SHP77 (cell line): ENCODE measurements at regions not wholly inside any gene's neighbourhood (a gene's known extent, or its start where the extent isn't known, plus 50 kb on each side); places are given as distances from the start of the nearest gene placed in this dataset.

Source experiments
- DNase-seq, 2 experiments: peaks; one replicate each; lab custom pipeline; 2025; lab: John Stamatoyannopoulos, UW

GRCh38 chr5:158162026-158162425 lies 303.1 kb upstream of the CLINT1 start:
- DNase-seq, result no peak

GRCh38 chr5:158159621-158160020 lies 300.7 kb upstream of the CLINT1 start:
- no peak for DNase-seq

GRCh38 chr5:158155811-158156505 lies 297.0 kb upstream of the CLINT1 start:
- no peak for DNase-seq

GRCh38 chr5:158155067-158155466 lies 296.1 kb upstream of the CLINT1 start:
- no peak for DNase-seq

GRCh38 chr5:158154226-158155005 lies 295.5 kb upstream of the CLINT1 start:
- no peak for DNase-seq

GRCh38 chr5:158153508-158153907 lies 294.6 kb upstream of the CLINT1 start:
- no peak for DNase-seq

GRCh38 chr5:158152136-158152535 lies 293.2 kb upstream of the CLINT1 start:
- no peak for DNase-seq

- no peak for DNase-seq
Measured at GRCh38 chr5:158147227-158147626, 288.3 kb upstream of the CLINT1 start.

- no peak for DNase-seq
Measured at GRCh38 chr5:158145827-158146226, 286.9 kb upstream of the CLINT1 start.

- DNase-seq, result no peak
Measured at GRCh38 chr5:158143081-158143480, 284.1 kb upstream of the CLINT1 start.

- DNase-seq, result no peak
Measured at GRCh38 chr5:158142156-158142555, 283.2 kb upstream of the CLINT1 start.

- no peak for DNase-seq
Measured at GRCh38 chr5:158140120-158140731, 281.3 kb upstream of the CLINT1 start.

- DNase-seq, result no peak
Measured at GRCh38 chr5:158139161-158139560, 280.2 kb upstream of the CLINT1 start.

GRCh38 chr5:158135682-158136179 lies 276.8 kb upstream of the CLINT1 start:
- DNase-seq, result peak; percentile 14 to 23

GRCh38 chr5:158133369-158133768 lies 274.4 kb upstream of the CLINT1 start:
- DNase-seq, result no peak

- DNase-seq, result no peak
Measured at GRCh38 chr5:158127536-158127935, 268.6 kb upstream of the CLINT1 start.

- no peak for DNase-seq
Measured at GRCh38 chr5:158126442-158127405, 267.8 kb upstream of the CLINT1 start.

GRCh38 chr5:158124606-158125316 lies 265.8 kb upstream of the CLINT1 start:
- DNase-seq, result no peak

GRCh38 chr5:158123595-158123994 lies 264.6 kb upstream of the CLINT1 start:
- no peak for DNase-seq

GRCh38 chr5:158121678-158122077 lies 262.7 kb upstream of the CLINT1 start:
- DNase-seq, result no peak

- DNase-seq, result no peak
Measured at GRCh38 chr5:158120760-158121159, 261.8 kb upstream of the CLINT1 start.
